ENCODE measurements at regions not wholly inside any gene's neighbourhood (a gene's known extent, or its start where the extent isn't known, plus 50 kb on each side); places are given as distances from the start of the nearest gene placed in this dataset.

DNA sequence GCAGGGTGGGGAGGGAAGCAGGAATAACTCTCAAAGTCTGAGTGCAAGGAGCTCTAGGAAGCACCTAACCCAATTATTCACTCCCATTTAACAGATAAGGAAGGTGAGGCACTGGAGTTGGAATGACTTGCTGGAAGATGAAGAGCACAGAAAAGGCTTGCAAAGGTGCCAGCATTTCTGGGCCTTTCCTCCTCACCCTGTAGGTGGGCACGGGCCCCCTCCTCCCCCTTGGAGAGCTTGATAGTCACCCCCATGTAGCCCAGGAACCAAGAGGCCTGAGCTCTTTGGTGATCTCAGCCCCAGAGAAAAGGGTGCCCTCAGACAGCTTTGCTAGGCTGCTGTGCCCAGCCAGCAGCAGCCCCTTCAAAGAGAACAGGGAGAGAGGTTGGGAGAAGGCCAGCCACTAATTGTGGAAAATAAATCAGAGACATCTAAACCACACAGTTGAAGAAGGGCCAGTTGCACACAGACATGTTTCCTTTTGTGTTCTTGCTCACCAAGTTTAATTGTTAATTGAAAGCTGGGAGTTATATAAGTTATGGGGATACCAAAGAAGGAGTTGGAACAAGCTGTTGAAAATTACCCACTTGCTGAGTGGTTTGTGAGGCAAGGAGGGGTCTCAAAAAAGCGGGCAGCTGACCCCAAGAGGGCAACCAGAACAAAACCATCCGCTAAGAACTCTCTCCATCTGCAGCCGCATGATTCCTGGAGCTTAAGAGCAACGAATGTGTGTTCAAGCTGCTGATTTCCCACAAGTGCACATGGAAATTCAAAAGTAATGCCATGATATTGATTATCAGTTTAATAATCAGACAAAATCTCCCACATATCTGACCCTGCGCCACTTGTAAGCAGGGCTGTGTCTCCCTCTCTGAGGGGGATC lies 77.0 kb downstream of the MRPL14 start:
- DNase-seq (ENCODE audit: low read depth in 2 of 2): no peak

DNA sequence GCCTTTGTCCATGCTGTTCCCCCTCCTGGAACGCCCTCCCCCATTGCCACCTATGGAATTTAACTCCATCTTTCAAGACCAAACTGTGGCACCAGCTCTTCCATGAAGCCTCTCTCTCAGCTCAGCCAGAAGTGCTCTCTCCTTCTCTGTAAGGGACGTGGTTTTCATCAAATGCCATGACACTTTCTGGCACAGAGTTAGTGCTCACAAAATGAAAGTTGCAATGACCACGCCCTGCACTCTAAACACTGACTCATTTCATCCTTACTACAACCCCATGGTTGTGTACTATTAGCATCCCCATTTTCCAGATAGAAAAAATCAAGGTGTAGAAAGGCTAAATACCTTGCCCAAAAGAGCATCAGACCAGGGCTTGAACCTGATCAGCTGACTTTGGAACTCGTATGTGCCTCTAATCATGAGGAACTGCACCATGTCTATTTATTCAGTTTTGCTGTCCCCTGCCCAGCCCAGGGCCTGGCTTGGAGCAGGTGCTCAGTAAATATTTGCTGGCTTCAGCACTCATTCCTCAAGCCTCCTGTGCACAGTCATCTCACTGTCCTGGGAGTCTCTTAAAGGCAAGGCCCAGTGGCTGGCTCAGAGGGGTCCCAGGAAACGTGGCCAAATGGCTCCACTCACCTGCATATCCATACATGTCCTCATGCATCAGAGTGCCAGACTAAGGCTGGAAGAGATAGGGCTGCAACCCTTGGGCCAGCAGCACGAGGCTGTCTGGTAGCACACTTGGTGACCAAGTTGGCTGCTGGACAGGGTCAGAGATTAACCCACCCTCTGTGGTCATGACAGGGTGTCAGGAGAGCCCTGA lies 77.9 kb downstream of the MRPL14 start:
- no peak for DNase-seq (ENCODE audit: low read depth in 2 of 2)

DNA sequence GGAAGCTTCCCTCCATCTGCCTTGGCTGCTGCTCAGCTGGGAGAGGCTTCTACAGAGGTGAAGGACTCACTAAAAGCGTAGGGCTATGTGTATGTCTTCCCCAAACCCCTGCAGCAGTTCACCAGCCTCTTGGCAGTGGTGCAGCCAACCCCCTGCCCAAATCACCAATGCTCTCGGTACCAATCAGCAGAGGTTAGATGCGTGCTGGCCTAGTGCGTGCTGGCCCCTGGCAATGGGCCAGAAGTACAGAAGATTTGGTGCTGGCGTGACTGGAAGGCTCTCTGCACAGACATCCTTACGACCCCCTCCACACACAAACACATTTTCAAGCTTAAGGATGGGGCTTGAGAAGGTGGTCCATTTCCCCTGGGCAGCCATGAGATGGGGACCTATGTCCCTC lies 79.0 kb downstream of the MRPL14 start:
- DNase-seq (ENCODE audit: low read depth in 2 of 2): no peak

DNA sequence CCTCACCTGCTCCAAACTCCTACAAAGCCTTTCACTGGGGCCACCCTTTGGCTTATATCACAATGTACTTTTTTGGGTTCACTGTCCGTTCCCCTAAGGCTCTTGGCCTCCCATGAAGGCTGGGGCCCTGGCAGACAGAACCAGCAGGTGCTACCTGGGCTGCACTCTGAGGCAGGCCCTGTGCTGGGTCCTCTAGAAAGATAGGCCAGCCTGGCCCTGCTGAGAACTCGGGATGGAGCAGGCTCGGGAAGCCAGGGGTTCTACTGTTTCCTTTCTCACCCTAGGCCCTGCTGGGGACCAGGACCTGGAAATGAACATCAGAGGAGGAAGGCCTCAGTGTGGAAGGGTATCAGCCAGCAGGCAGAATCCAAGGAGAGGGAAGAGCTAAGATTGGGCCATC lies 79.5 kb downstream of the MRPL14 start:
- no peak for DNase-seq (ENCODE audit: low read depth in 2 of 2)

DNA sequence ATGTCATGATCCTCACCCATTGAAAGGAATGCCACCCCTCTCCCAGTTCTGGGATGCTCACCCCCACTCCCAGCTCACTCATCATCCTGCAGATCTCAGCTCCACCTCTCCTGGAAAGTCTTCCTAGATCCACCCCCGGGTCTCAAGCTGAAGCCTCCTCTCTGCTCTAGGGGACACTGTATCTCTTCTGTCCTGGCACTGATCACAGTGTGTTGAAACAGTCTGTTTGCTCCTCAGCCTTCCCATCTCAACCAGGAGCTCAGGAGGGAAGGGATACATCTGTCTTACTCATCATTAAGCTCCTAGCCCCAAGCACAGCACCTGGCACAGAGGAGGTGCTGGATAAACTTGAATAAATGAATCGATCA lies 80.1 kb downstream of the MRPL14 start:
- no peak for DNase-seq (ENCODE audit: low read depth in 2 of 2)

DNA sequence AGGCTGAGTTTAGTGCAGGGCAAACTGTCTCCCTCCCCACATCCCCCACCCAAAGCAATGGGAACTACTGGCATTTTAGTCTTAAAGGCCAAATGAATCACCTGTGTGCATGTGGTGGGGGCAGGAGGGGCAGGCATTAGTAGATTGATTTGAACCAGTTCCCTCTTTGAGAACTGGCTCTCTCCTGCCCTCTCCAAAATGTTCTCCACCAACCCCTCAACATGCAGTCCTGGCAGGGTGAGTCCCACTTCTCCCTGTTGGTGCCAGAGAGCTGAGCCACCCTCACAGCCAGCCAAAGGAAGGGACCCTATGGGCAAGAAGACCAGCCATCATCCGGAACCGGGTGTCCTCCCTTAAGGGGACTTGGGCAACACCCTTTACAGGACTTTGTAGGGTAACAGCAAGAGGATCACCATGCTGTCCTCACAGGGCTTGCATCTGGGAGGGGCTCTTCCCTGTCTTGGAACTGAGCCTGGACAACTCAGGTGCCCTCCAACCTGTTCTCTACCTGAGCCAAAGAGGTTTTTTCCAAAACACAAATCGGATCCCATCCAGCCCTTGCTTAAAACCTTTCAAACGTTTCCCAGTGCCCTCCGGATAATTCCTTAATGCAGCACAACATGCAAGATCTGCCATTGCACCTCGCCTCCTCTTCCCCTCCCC lies 80.6 kb downstream of the MRPL14 start:
- no peak for DNase-seq (ENCODE audit: low read depth in 2 of 2)

DNA sequence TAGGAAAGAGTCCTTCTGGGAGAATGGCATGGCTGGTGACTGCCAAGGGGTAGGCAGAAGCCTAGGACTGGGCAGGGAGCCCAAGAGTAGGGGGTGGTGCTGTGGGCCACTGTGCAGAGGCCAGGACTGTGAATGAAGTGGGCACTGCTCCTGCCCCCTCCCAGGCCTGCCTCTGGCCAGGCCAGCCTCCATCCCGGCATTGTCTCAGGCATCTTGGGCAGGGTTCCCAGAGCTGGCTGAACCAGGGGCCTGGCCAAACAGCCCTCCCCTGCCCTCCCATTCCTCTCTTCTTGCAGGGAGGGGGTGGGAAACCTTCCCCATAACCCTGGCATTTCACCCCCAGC lies 81.6 kb downstream of the MRPL14 start:
- DNase-seq (ENCODE audit: low read depth in 2 of 2): no peak

DNA sequence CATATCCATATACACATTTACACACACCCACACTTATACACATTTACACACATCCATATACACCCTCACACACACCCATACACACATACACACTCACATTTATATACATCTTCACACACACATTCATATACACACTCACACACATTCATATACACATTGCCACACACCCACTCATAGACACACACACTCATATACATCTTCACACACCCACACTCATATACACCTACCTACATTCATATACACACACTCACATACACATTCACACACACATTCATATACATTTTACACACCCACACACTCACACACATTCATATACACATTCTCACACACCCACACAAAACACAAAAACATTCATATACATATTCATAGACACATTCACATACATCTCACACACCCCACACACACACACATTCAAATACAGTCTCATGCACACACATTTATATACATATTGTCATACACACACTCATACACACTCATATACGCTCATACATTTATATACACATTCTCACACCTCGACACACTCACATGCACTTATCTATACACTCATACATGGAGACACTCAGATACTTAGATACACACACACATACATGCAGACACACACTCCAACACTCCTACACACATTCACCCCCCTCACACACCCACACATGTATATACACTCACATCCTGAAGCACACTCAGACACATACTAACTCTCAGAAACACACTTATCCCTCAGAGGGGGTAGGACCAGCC lies 82.1 kb downstream of the MRPL14 start:
- DNase-seq (ENCODE audit: low read depth in 2 of 2): no peak

DNA sequence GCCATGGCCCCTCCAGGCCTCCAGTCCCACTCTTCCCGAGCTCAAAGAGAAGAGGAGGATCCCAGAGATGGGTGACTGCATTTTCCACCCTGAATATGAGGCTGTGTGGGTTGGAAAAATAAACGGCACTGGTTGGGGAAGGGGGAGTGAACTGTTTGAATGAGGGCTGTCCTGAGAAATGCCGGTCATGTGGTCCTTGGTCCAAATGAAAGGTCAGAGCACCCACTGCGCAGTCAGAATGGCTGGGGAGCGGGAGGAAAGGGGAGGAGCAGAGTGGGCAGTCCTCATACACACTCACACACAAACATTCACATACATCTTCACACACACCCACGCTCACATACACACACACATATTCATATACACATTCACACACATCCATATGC lies 83.1 kb downstream of the MRPL14 start:
- DNase-seq (ENCODE audit: low read depth in 2 of 2): no peak

DNA sequence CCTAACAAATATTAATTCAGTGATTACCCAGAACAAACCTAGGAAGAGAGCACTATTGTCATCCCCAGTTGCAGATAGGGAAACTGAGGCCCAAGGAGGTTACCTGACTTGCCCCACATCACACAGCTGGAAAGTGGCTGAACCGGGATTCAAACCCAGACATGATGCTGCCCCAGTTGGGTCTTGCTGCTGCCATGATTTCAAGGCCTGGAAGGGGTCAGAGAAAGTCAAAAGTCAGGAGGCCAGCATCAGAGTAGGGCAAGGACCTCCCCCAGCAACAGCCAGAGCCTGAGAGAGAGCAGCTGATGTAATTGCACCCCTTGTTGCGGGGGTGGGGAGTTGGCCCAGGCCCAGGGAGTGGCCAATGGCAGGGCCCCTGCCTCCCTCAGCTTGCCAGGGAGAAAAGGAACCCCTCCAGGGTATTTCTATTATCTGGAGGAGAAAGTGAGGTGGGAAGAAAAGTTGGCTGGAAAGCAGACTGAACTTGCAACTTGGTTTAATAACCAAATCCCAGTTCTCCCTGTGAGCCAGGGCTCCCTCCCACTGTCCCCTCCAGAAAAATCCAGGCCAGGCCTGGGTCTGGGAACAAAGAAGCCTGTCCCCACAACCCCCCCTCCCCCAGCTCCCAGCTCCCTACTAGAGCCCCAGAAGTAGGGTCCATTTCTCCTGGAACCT lies 83.6 kb downstream of the MRPL14 start:
- DNase-seq (ENCODE audit: low read depth in 2 of 2): no peak

DNA sequence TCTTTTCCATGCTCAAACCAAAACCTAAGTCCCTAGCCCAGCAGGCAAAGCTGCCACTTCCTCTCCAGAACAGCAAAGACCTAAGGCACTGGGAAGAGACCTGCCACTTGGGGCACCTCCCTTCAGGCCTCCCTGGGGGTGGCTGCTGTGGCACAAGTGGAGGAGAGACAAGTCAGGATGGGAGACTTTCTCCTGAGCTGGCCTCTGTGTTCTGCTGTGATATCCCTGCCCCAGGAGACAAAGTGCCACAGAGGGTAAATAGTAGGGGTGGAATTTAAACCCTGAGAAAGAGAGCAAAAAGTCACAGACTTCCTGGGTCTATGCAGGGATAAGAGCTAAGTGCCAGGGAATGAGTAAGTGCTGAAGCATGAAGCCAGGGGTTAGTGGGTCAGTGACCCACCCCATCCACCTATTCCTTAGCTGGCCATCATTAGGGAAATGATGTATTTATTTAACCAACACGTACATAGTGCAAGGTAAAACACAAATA lies 84.2 kb downstream of the MRPL14 start:
- DNase-seq (ENCODE audit: low read depth in 2 of 2): no peak

DNA sequence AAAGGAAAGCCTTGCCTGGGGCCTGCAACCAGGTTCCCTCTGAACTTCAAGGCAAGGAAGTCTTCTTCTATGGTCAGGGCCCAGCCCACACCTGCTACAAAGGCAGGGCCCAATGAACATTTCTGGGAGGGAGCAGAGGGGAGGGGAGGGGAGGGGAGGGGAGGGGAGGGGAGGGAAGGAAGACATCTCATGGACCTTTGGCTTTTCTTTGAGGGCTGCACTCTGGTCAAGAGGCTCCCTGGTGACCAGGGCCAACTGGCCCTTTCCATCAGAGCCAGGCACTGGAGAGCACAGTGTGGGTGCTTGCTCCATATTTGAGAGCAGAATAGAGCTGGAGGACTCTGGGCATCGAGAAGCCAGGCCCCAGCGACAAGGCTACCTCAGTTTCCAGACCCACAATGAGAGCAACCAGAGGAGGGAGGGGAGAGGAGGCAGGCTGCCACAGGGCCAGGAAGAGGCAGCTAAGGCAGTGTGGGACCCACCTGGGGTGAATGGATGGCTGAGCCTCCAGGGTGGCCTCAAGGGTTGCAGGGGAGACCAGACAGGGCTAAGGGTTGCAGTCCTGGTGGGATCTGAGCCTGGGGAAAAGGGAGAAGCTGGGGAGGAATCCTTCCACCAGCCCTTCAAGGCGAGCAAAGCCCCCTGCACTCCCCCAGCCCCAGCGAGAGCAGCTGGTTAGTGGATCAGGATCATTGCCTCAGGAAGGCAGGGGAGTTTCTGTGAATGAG lies 84.8 kb downstream of the MRPL14 start:
- no peak for DNase-seq (ENCODE audit: low read depth in 2 of 2)

DNA sequence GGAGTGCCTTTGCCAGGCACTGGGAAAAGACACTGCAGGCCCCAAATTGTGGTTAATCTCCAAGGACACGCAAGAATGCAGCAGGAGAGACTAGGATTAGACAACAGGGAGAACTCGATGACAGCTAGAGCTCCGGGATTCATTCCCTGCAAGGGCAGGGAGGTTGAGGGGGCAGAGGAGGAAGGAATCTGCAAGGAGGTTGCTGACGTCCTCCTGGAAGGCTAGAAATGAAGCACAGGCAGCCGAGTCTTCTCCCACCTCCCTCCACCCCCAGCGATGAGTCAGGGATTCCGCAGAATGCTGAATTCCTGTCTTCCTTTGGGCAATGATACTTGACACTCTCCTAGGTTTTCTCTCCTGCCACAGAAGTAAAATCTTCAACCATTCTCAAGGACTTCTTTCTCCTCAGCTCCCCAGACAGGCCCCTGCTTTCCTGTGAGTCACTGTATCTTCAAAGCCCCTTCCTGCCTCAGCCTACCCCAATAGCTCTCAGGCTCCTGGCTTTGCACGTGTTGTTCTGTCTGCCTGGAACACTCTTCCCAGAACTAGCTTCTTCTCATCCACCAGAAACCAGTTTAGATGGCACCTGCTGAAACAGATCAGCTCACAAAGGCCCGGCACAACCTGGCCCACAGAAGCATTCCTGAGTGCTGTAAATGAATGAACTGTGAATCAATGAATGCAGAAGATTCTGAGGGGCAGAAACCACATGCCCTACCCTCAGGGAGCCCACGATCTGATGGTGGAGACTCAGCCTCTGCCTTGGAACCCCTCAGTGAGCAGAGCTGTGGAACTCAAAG lies 85.6 kb downstream of the MRPL14 start:
- no peak for DNase-seq (ENCODE audit: low read depth in 2 of 2)

DNA sequence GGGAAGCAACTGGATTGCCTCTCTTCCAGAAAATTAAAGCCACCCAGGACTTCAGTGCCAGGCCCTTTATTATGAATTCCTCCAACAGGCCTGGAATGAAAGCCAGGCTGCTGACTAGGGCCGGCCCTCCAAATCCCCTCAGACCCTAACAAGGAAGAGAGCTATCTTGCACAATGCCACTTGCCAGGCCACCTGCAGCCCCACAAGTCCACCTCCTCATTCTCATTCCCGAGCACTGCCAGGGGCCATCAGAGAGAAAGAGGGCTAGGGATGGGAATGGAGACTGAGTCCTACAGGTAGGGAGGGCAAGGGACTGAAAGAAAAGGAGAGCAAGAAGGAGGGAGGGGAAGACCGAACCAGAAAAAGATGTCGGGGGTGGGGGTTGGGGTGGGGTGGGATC lies 86.5 kb downstream of the MRPL14 start:
- DNase-seq (ENCODE audit: low read depth in 2 of 2): no peak

DNA sequence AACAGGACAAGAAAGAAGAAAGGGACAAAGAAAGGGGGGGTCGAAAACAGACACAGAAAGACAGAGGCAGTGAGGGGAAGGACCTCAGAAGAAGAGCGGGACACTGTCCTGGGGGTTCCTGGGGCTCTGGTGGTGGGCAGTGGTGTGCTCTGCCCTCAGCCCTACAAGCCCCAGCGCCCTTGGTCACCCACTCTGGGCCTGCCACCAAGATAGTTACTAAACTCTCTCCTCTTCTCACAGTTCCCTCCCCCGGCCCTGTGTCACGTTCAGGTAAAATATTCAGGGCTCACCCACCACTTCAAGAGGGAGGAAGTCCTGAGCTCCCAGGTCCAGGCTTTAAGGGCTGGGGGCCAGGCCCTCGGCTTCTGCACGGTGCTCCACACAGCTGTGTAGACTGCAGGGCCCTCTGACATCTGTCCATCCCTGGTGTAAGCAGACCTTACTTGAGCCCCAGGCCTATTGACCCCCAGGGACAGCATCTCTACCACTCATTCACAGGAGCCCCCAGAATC lies 87.4 kb downstream of the MRPL14 start:
- no peak for DNase-seq (ENCODE audit: low read depth in 2 of 2)

DNA sequence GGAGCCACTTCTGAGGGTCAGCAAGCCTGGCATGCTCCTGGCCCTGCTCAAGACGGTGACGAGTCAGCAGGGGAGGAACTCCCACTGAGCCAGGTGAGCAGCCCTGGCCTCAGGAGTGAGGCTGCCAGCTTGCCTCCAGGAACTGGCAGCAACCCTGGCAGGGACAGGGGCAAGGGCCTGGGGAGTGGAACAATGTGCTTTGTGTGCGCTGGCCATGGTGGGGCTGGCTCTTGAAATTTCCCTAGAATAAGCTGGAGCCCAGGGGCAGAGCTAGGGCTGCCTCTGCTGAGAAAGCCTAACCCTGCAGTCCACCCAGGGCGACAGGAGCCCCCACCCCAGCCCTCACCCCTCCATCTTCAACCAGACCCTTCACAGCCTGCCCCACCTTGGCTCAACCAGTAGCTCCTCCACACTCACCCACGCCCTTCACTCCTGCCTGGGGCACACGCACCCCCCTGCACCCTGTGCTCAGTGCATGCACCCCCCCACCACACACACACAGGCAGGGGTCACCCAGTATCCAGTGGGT lies 88.0 kb downstream of the MRPL14 start:
- no peak for DNase-seq (ENCODE audit: low read depth in 2 of 2)

DNA sequence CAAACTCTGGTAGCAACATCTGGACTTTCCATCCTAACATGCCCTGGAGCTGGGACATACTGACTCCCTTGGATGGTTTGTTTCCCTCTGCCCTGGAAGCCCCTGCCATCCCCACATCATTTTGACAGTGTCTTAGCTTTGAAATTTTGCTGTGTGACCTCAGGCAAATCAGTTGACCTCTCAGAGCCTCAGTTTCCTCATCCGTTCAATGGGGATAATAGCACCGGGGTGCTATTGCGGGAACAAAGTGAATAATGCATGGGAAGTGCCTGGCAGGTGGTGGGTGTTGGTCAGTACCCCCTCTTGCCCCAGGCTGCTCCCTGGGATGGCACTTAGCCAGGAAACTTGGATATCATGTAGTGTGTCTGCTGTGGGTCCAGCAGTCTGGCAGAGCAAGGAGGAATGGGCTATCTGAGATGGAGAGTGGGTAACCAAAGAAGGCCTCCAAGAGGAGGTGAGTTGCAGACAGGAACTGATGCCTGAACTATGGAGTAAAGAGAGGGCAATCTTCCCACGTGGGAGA lies 88.6 kb downstream of the MRPL14 start:
- no peak for DNase-seq (ENCODE audit: low read depth in 2 of 2)

DNA sequence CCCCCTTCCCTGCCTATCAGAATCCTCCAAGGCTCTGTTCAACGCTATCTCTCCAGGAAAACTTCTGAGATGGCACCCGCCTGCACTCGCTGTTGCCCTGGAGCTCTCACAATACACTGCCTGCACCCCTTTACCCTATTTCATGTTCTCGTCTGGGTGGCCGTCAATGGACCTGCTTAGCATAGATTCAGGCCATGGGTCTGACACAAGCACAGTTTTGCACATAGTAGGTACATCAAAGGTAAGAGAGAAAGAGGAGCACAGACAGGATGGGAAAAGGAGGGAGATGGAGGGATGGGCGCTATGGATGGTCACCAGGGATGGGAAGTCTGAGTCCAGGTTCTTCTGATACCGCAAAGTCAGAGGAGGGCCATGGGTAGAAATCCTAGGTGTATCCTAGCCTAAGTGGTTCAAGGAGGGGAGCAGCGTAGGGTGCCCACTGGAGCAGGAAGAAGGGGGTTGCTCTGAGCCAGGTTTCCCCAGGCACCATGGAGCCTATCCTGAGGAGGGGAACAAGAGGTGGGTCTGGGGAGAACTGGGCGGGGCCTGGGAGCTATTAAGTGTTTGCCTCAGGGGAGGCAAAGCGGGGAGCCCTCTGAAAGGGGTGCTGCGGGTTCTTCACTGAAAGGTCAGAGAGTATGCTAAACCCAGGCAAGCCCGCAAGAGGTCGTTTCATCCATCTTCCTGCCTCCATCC lies 89.3 kb downstream of the MRPL14 start:
- DNase-seq (ENCODE audit: low read depth in 2 of 2): no peak

Measured in stimulated activated CD4-positive, alpha-beta T cell treated with anti-CD3 and anti-CD28 coated beads, Interleukin-12 subunit alpha, Interleukin-12 subunit beta, amount 100 ng/mL, for 24 hours (primary cell).